GM18517 (cell line): ENCODE measurements at regions not wholly inside any gene's neighbourhood (a gene's known extent, or its start where the extent isn't known, plus 50 kb on each side); places are given as distances from the start of the nearest gene placed in this dataset.

ENCODE experiments used
- ATAC-seq: cut with Tn5 transposase; IDR thresholded peaks from one replicate; pipeline ENCODE4 v1.9.1; 2021; ENCODE audit warnings: mild to moderate bottlenecking, moderate library complexity; ENCODE audit not compliant: unreplicated experiment

GRCh38 chr9:120294003-120294402 lies 286.0 kb downstream of the CDK5RAP2 start:
- ATAC-seq = no peak

GRCh38 chr9:120292606-120293005 lies 287.4 kb downstream of the CDK5RAP2 start:
- ATAC-seq = no peak

GRCh38 chr9:120291050-120291449 lies 288.9 kb downstream of the CDK5RAP2 start:
- ATAC-seq = no peak

- no peak for ATAC-seq
Observed at GRCh38 chr9:120289990-120290975, 289.7 kb downstream of the CDK5RAP2 start.

GRCh38 chr9:120289098-120289497 lies 290.9 kb downstream of the CDK5RAP2 start:
- ATAC-seq = no peak

GRCh38 chr9:120286530-120286929 lies 293.4 kb downstream of the CDK5RAP2 start:
- no peak for ATAC-seq

GRCh38 chr9:120284821-120285220 lies 295.1 kb downstream of the CDK5RAP2 start:
- ATAC-seq = no peak

GRCh38 chr9:120281665-120282064 lies 298.3 kb downstream of the CDK5RAP2 start:
- no peak for ATAC-seq

GRCh38 chr9:120267929-120268328 lies 312.0 kb downstream of the CDK5RAP2 start:
- no peak for ATAC-seq

- ATAC-seq = no peak
Observed at GRCh38 chr9:120265791-120266190, 314.2 kb downstream of the CDK5RAP2 start.

GRCh38 chr9:120264528-120264927 lies 315.4 kb downstream of the CDK5RAP2 start:
- no peak for ATAC-seq

GRCh38 chr9:120263836-120264235 lies 316.1 kb downstream of the CDK5RAP2 start:
- no peak for ATAC-seq

GRCh38 chr9:120261419-120261818 lies 318.5 kb downstream of the CDK5RAP2 start:
- no peak for ATAC-seq

GRCh38 chr9:120259100-120259499 lies 320.9 kb downstream of the CDK5RAP2 start:
- ATAC-seq = no peak

- ATAC-seq = no peak
Observed at GRCh38 chr9:120258096-120258495, 321.9 kb downstream of the CDK5RAP2 start.

GRCh38 chr9:120257483-120257882 lies 322.5 kb downstream of the CDK5RAP2 start:
- ATAC-seq = no peak

- no peak for ATAC-seq
Observed at GRCh38 chr9:120256146-120256545, 323.8 kb downstream of the CDK5RAP2 start.

GRCh38 chr9:120252248-120252647 lies 327.7 kb downstream of the CDK5RAP2 start:
- ATAC-seq = no peak

GRCh38 chr9:120242116-120242811 lies 337.7 kb downstream of the CDK5RAP2 start:
- no peak for ATAC-seq

- no peak for ATAC-seq
Observed at GRCh38 chr9:120236596-120236995, 343.4 kb downstream of the CDK5RAP2 start.

- ATAC-seq = no peak
Observed at GRCh38 chr9:120235081-120235480, 344.9 kb downstream of the CDK5RAP2 start.

GRCh38 chr9:120230227-120230626 lies 349.7 kb downstream of the CDK5RAP2 start:
- ATAC-seq = no peak
